HepG2 (cell line): ENCODE measurements at regions not wholly inside any gene's neighbourhood (a gene's known extent, or its start where the extent isn't known, plus 50 kb on each side); places are given as distances from the start of the nearest gene placed in this dataset.
A peak's percentile ranks its signal among the peaks of the same experiment; 100 is the strongest.

ENCODE experiments used
- ATAC-seq: fragments of 200-7000 bp; cut with Tn5 transposase; 3 replicates; pipeline ENCODE4 v1.9.1; 2020; ENCODE audit warnings: mild to moderate bottlenecking, moderate library complexity
- BruUV-seq: library from RNA; stranded (reverse); fragments of 400-500 nt; replicated peaks from 2 replicates; lab custom pipeline; 2021; lab: Mats Ljungman, UMichigan
- CTCF ChIA-PET: fragments of 300-600 bp; formaldehyde crosslinking; extraction: SDS; loops from one replicate; lab custom pipeline; 2021; ENCODE audit warnings: low total read pairs, inconsistent platforms, low intra/inter-chr PET ratio; lab: Yijun Ruan, JAX
- POLR2A ChIA-PET: fragments of 350-600 bp; sonication (Branson Sonifier 250); formaldehyde crosslinking; loops from one replicate; lab custom pipeline; 2020; ENCODE audit warnings: antibody characterized with exemption, inconsistent platforms; lab: Yijun Ruan, JAX
- DNase-seq: peaks from one replicate; pipeline ENCODE4 v3.0.0-alpha.2; 2015; ENCODE audit warnings: low spot score
- FAIRE-seq: peaks from 3 replicates; lab custom pipeline; 2011; peaks lifted over from hg19 to GRCh38; lab: Jason Lieb, UNC
- H2AFZ ChIP-seq: one replicate; pipeline ENCODE4 v1.6.1; 2011; ENCODE audit warnings: low read length, inconsistent platforms
- H3K27ac ChIP-seq: fragments of 300-600 bp; 3 replicates; pipeline ENCODE4 v1.8.0; 2011; ENCODE audit warnings: mixed run types, mild to moderate bottlenecking, mixed read lengths, low read length, inconsistent platforms; ENCODE audit not compliant: insufficient read depth; ENCODE audit errors: extremely low read length
- H3K27me3 ChIP-seq, 2 experiments: fragments of 200-600 bp in 1 of 2; 2 replicates in 1 of 2; 3 replicates in 1 of 2; pipeline versions ENCODE4 v1.6.0 to v1.8.0; 2011; ENCODE audit warnings: low read length in 2 of 2, mild to moderate bottlenecking in 2 of 2, moderate library complexity in 2 of 2, inconsistent platforms in 1 of 2; ENCODE audit not compliant: insufficient read depth in 2 of 2, control insufficient read depth in 1 of 2
- H3K36me3 ChIP-seq, 2 experiments: fragments of 200-600 bp in 1 of 2; replicated peaks in 1 of 2; 2 replicates in 1 of 2; 3 replicates in 1 of 2; pipeline versions ENCODE4 v1.5.1 to v1.8.0; 2011; ENCODE audit warnings: low read length in 2 of 2, inconsistent platforms in 1 of 2; ENCODE audit not compliant: insufficient read depth in 2 of 2, control insufficient read depth in 1 of 2
- H3K4me1 ChIP-seq: 2 replicates; pipeline ENCODE4 v1.5.1; 2012; ENCODE audit warnings: low read length, inconsistent platforms; ENCODE audit not compliant: insufficient read depth
- H3K4me2 ChIP-seq: 2 replicates; pipeline ENCODE4 v1.6.0; 2011; ENCODE audit warnings: low read depth, low read length, inconsistent platforms
- H3K4me3 ChIP-seq, 3 experiments: fragments of 200-600 bp in 1 of 3; sonication (generic), shearing (Covaris generic) in 1 of 3; replicated peaks in 1 of 3; 2 replicates each; pipeline ENCODE4 v1.5.1; 2011 to 2016; ENCODE audit warnings: low read length in 3 of 3, inconsistent platforms in 2 of 3, low read depth in 2 of 3, mild to moderate bottlenecking in 2 of 3, control low read depth in 1 of 3, mixed read lengths in 1 of 3; ENCODE audit not compliant: insufficient read depth in 1 of 3
- H3K79me2 ChIP-seq: one replicate; pipeline ENCODE4 v1.6.1; 2011; ENCODE audit warnings: low read length, inconsistent platforms; ENCODE audit not compliant: insufficient read depth
- H3K9ac ChIP-seq: 2 replicates; pipeline ENCODE4 v1.6.0; 2011; ENCODE audit warnings: mild to moderate bottlenecking, low read depth, low read length, inconsistent platforms; ENCODE audit not compliant: insufficient read depth
- H3K9me3 ChIP-seq: 2 replicates; pipeline ENCODE4 v1.5.1; 2012; ENCODE audit warnings: mild to moderate bottlenecking, low read length
- H4K20me1 ChIP-seq: 2 replicates; pipeline ENCODE4 v1.6.0; 2011; ENCODE audit warnings: inconsistent platforms, mild to moderate bottlenecking, low read length, moderate library complexity; ENCODE audit not compliant: insufficient read depth
- CEBPB ChIP-seq: IDR thresholded peaks from 2 replicates; pipeline ENCODE4 v1.6.1; 2011; ENCODE audit warnings: low read depth, low read length, improper control_type of control experiment, borderline replicate concordance
- CREB3 ChIP-seq: sonication (generic); formaldehyde crosslinking; IDR thresholded peaks from 2 replicates; pipeline ENCODE4 v1.5.0; 2020; ENCODE audit warnings: missing genetic modification reagents
- UBTF ChIP-seq: sonication (generic); formaldehyde crosslinking; IDR thresholded peaks from 2 replicates; pipeline ENCODE4 v1.4.0; 2020; ENCODE audit warnings: mild to moderate bottlenecking, missing genetic modification reagents
- ZBTB2 ChIP-seq: sonication (generic); formaldehyde crosslinking; IDR thresholded peaks from 2 replicates; pipeline ENCODE4 v1.8.0; 2022; ENCODE audit warnings: low read depth, missing genetic modification reagents
- ZFYVE20 ChIP-seq: sonication (generic); formaldehyde crosslinking; IDR thresholded peaks from 2 replicates; pipeline ENCODE4 v1.8.0; 2023; ENCODE audit warnings: low read depth, mild to moderate bottlenecking, moderate library complexity, missing genetic modification reagents, borderline replicate concordance
- WGBS: methylation state at CpG from one replicate; pipeline ENCODE4 v1.1.6; 2017; ENCODE audit warnings: low lambda C conversion rate; 5-methylcytosine and 5-hydroxymethylcytosine counted together
- in situ Hi-C: cut with HindIII; loops from 2 replicates; pipeline ENCODE4 v1.10.0; 2017; ENCODE audit warnings: low pct_unique_long_range_greater_than_20kb; ENCODE audit not compliant: extremely low pct_ligation_motif_present
- intact Hi-C: fragments of 100-400 bp; cut with micrococcal nuclease; formaldehyde crosslinking; loops from one replicate; pipeline ENCODE4 v1.10.0; 2022; ENCODE audit not compliant: unreplicated experiment

GRCh38 chr21:24861471-24861870 lies 745.8 kb downstream of the MRPL39 start (continued):
- TF ChIP-seq ZBTB2, result no peak
- TF ChIP-seq UBTF (CRISPR knock-in tag), result no peak

GRCh38 chr21:24856326-24856725 lies 751.0 kb downstream of the MRPL39 start:
- TF ChIP-seq CEBPB, result 0 out of 2 replicates have a peak, but pooled peaks have one; percentile 6
- no peak for TF ChIP-seq ZFYVE20 (CRISPR knock-in tag)
- no peak for TF ChIP-seq CREB3 (CRISPR knock-in tag)
- no peak overlapping the region for H2AFZ ChIP-seq
- H3K9ac ChIP-seq, result no peak overlapping the region
- no peak for FAIRE-seq
- no peak for ATAC-seq
- CTCF ChIA-PET, result no interaction called here
- no peak for DNase-seq
- WGBS, result 0% methylated on average over 1 of the region's 1 CpG
- BruUV-seq, result no TSS peak
- no peaks in the 10 kb centered on the region for H3K4me1 ChIP-seq
- POLR2A ChIA-PET, result no interaction called here
- H3K27me3 ChIP-seq, result no peaks in the 10 kb centered on the region
- no peaks in the 10 kb centered on the region for H3K36me3 ChIP-seq
- no peak overlapping the region for H3K27ac ChIP-seq
- in situ Hi-C loops (no loop called here), intact Hi-C loops (no loop called here)
- H4K20me1 ChIP-seq, result no peaks in the 10 kb centered on the region
- no peak overlapping the region for H3K4me2 ChIP-seq
- no peaks in the 10 kb centered on the region for H3K79me2 ChIP-seq
- H3K9me3 ChIP-seq, result peaks cover 71% of the 10 kb centered on the region
- H3K4me3 ChIP-seq, result no peak overlapping the region
